ENCODE measurements at regions not wholly inside any gene's neighbourhood (a gene's known extent, or its start where the extent isn't known, plus 50 kb on each side); places are given as distances from the start of the nearest gene placed in this dataset.

DNA sequence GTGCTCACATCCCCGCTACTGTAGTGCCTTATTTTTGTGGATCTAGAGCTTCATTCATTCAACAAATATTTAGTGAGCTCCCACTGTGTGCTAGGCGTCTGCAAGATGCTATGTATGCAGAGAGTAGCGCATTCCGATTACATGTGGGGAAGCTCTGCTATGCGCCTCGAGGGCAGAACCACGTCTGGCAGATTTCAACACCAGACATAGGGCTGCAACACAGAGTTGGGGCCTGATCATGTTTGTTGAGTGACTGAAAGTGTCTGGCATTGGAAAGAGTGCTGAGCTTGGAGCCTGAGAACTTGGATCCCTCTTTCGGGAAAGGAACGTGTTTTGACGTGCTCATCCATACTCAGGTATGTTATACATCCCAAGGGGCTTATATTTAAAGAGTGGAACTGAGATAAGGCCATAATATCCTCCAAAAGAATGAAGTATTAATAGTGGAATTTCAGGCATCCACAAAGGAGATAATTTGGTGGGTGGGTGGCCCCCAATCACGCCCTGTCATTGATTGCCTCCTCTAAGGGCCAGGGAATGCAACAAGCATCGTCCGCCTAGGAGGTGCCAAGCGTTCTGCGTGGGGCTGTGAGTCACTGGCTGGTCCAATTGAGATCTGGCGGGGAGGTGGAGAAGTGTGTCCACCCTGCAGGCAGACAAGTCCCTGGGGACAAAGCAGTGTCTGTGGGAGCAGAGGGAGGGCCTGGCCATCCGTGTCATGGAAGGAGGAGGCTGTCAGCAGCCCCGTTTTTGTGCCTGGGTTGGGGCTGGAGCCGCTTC is 62.8 kb upstream of the ZBTB40 start:
- no peak for DNase-seq (ENCODE audit: low read depth in 6 of 9, low spot score in 9 of 9)
- 81% methylated on average over 19 of the region's 19 CpGs for WGBS
- H3K27me3 ChIP-seq (ENCODE audit: control insufficient read depth in 2 of 2, insufficient read depth in 1 of 2, low read length in 1 of 2) = no peaks in the 10 kb centered on the region
- H3K9me3 ChIP-seq (ENCODE audit: control insufficient read depth in 2 of 2, insufficient read depth in 1 of 2, low read length in 1 of 2) = no peaks in the 10 kb centered on the region
- no peaks in the 10 kb centered on the region for H3K4me1 ChIP-seq (ENCODE audit: control insufficient read depth in 2 of 2, insufficient read depth in 2 of 2, low read length in 2 of 2)
- H3K36me3 ChIP-seq (ENCODE audit: control insufficient read depth in 2 of 2, insufficient read depth in 2 of 2, low read length in 1 of 2) = no peaks in the 10 kb centered on the region
- no peak overlapping the region for H3K4me3 ChIP-seq (ENCODE audit: low read length in 2 of 2)
- no peak overlapping the region for H3K27ac ChIP-seq (ENCODE audit: low read depth in 1 of 2, low read length in 1 of 2)

DNA sequence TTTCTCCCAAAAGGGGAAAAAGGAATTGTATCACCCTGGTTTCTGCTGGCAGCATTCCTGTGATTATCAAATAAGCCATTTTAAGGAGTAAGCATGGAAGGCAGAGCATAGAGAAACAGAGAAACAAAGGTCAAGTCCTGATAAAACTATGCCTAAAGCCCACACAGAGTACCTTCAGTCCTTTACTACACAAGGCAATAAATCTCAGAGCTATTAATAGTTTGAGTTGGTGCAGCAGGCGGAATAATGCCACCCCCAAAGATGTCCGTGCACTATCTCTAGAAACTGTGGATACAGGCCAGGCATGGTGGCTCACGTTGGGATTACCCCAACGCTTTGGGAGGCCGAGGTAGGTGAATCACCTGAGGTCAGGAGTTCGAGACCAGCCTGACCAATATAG is 58.1 kb upstream of the ZBTB40 start:
- DNase-seq (ENCODE audit: low read depth in 6 of 9, low spot score in 9 of 9) = no peak
- H3K27ac ChIP-seq (ENCODE audit: low read depth in 1 of 2, low read length in 1 of 2) = no peak overlapping the region
- WGBS = 88% methylated on average over 6 of the region's 6 CpGs
- H3K9me3 ChIP-seq (ENCODE audit: control insufficient read depth in 2 of 2, insufficient read depth in 1 of 2, low read length in 1 of 2) = no peaks in the 10 kb centered on the region
- H3K36me3 ChIP-seq (ENCODE audit: control insufficient read depth in 2 of 2, insufficient read depth in 2 of 2, low read length in 1 of 2) = no peaks in the 10 kb centered on the region
- H3K4me3 ChIP-seq (ENCODE audit: low read length in 2 of 2) = no peak overlapping the region
- peaks cover 0 to 6% of the 10 kb centered on the region in 2 donors for H3K27me3 ChIP-seq (ENCODE audit: control insufficient read depth in 2 of 2, insufficient read depth in 1 of 2, low read length in 1 of 2)
- no peaks in the 10 kb centered on the region for H3K4me1 ChIP-seq (ENCODE audit: control insufficient read depth in 2 of 2, insufficient read depth in 2 of 2, low read length in 2 of 2)

GRCh38 chr1:22398656-22399420 is 52.8 kb upstream of the ZBTB40 start:
- Histone ChIP-seq H3K27me3 (ENCODE audit: control insufficient read depth in 2 of 2, insufficient read depth in 1 of 2, low read length in 1 of 2) (peaks cover 2 to 21% of the 10 kb centered on the region in 2 donors), H3K4me3 (ENCODE audit: low read length in 2 of 2) (no peak overlapping the region), H3K36me3 (ENCODE audit: control insufficient read depth in 2 of 2, insufficient read depth in 2 of 2, low read length in 1 of 2) (no peaks in the 10 kb centered on the region), H3K9me3 (ENCODE audit: control insufficient read depth in 2 of 2, insufficient read depth in 1 of 2, low read length in 1 of 2) (no peaks in the 10 kb centered on the region), H3K27ac (ENCODE audit: low read depth in 1 of 2, low read length in 1 of 2) (no peak overlapping the region), H3K4me1 (ENCODE audit: control insufficient read depth in 2 of 2, insufficient read depth in 2 of 2, low read length in 2 of 2) (no peaks in the 10 kb centered on the region)
- peak in 1 of 9 donors; percentile 4 for DNase-seq (ENCODE audit: low read depth in 6 of 9, low spot score in 9 of 9)
- WGBS = 46% methylated on average over 11 of the region's 11 CpGs

DNA sequence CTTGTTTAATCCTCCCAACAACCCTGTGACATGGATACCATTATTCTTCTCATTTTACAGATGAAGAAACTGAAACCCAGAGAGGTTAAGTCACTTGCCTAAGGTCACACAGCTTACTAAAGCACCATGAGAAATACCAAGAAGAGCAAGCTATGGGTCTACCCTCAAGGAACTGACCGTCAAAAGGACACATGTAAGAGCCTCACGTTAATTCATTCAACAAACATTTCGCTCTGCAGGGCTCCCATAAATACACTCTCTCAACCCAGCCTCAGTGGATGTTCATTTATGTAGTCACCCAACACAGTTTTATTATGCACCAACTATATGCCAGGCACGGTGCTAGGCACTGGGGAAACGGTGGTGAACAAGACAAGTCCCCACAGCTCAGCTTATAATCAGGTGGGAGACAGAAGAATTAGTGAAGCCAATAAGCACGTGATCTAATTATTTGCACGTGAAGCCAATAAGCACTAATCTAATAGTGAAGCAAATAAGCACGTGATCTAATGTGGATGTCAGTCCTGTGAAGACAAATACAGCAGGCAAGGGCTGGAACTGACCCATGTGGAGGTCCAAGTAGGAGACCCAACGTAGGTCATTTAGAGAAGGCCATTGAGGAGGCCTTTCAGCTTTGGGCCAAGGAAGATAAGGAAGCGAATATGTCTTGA is 52.1 kb upstream of the ZBTB40 start:
- 95% methylated on average over 10 of the region's 10 CpGs for WGBS
- Histone ChIP-seq H3K27me3 (ENCODE audit: control insufficient read depth in 2 of 2, insufficient read depth in 1 of 2, low read length in 1 of 2) (peaks cover 2 to 17% of the 10 kb centered on the region in 2 donors), H3K4me3 (ENCODE audit: low read length in 2 of 2) (no peak overlapping the region), H3K4me1 (ENCODE audit: control insufficient read depth in 2 of 2, insufficient read depth in 2 of 2, low read length in 2 of 2) (no peaks in the 10 kb centered on the region), H3K36me3 (ENCODE audit: control insufficient read depth in 2 of 2, insufficient read depth in 2 of 2, low read length in 1 of 2) (no peaks in the 10 kb centered on the region), H3K27ac (ENCODE audit: low read depth in 1 of 2, low read length in 1 of 2) (no peak overlapping the region), H3K9me3 (ENCODE audit: control insufficient read depth in 2 of 2, insufficient read depth in 1 of 2, low read length in 1 of 2) (no peaks in the 10 kb centered on the region)
- no peak for DNase-seq (ENCODE audit: low read depth in 6 of 9, low spot score in 9 of 9)

All from thymus (tissue), 11 donors.